Stimulated activated CD4-positive, alpha-beta T cell treated with anti-CD3 and anti-CD28 coated beads, Interleukin-1b, Interleukin-23, amount 100 ng/mL, for 24 hours (primary cell): ENCODE measurements at regions not wholly inside any gene's neighbourhood (a gene's known extent, or its start where the extent isn't known, plus 50 kb on each side); places are given as distances from the start of the nearest gene placed in this dataset.
A peak's percentile ranks its signal among the peaks of the same experiment; 100 is the strongest.

Experiments
- DNase-seq, 4 experiments: peaks; one replicate each; pipeline ENCODE4 v3.0.0-alpha.2; 2020; ENCODE audit warnings: low read depth in 4 of 4, low spot score in 1 of 4

- no peak for DNase-seq
These were observed 419.4 kb downstream of the CENPC start for GRCh38 chr4:67125636-67126514.

- no peak for DNase-seq
These were observed 420.6 kb downstream of the CENPC start for GRCh38 chr4:67124716-67125115.

- DNase-seq: no peak
These were observed 423.3 kb downstream of the CENPC start for GRCh38 chr4:67122029-67122428.

- DNase-seq: no peak
These were observed 424.9 kb downstream of the CENPC start for GRCh38 chr4:67120369-67120768.

- DNase-seq: no peak
These were observed 436.0 kb downstream of the CENPC start for GRCh38 chr4:67109276-67109675.

- DNase-seq: no peak
These were observed 438.3 kb downstream of the CENPC start for GRCh38 chr4:67106861-67107460.

GRCh38 chr4:67104145-67104544 lies 441.2 kb downstream of the CENPC start:
- DNase-seq: no peak

- DNase-seq: no peak
These were observed 442.1 kb downstream of the CENPC start for GRCh38 chr4:67103001-67103747.

- DNase-seq: no peak
These were observed 443.7 kb downstream of the CENPC start for GRCh38 chr4:67101612-67102011.

- no peak for DNase-seq
These were observed 453.0 kb downstream of the CENPC start for GRCh38 chr4:67092351-67092750.

GRCh38 chr4:67091673-67092072 lies 453.6 kb downstream of the CENPC start:
- DNase-seq: no peak

- peak in 3 of 4 experiments; percentile 6 to 16 (median 6) for DNase-seq
These were observed 457.4 kb downstream of the CENPC start for GRCh38 chr4:67087897-67088296.

- no peak for DNase-seq
These were observed 460.5 kb downstream of the CENPC start for GRCh38 chr4:67084783-67085182.

GRCh38 chr4:67083496-67083895 lies 461.8 kb downstream of the CENPC start:
- no peak for DNase-seq

- no peak for DNase-seq
These were observed 462.6 kb downstream of the CENPC start for GRCh38 chr4:67082746-67083145.

- DNase-seq: no peak
These were observed 465.2 kb downstream of the CENPC start for GRCh38 chr4:67080046-67080557.

- no peak for DNase-seq
These were observed 473.7 kb downstream of the CENPC start for GRCh38 chr4:67071641-67072040.

- no peak for DNase-seq
These were observed 490.0 kb downstream of the CENPC start for GRCh38 chr4:67055319-67055718.

- no peak for DNase-seq
These were observed 490.4 kb downstream of the CENPC start for GRCh38 chr4:67054896-67055295.

- no peak for DNase-seq
These were observed 492.3 kb downstream of the CENPC start for GRCh38 chr4:67052814-67053675.
